ENCODE measurements at regions not wholly inside any gene's neighbourhood (a gene's known extent, or its start where the extent isn't known, plus 50 kb on each side); places are given as distances from the start of the nearest gene placed in this dataset.

DNA sequence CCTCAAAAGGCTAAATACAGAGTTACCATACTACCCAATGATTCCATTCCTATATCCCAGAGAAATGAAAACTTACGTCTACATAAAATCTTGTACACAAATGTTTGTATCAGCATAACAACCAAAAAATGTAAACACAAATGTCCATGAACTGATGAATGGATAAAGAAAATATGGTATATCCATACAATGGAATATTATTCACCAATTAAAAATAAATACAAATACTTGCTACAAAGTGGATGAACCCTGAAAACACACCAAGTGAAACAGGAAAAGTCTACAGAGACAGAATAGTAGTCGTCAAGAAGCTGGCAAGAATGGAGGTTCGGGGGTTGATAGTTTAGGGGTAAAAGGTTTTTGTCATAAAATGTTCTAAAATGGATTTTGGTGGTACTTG lies 54.0 kb upstream of the ANKRD28 start:
- in situ Hi-C loops (cut with HindIII; ENCODE audit: low pct_ligation_motif_present, low sequenced_read_pairs), result no loop called here
- Histone ChIP-seq H3K27me3 (replicated peaks) (no peaks in the 10 kb centered on the region), H3K4me3 (ENCODE audit: low read depth, low read length) (no peak overlapping the region), H3K27ac (no peak overlapping the region), H3K36me3 (replicated peaks) (no peaks in the 10 kb centered on the region)
- TF ChIP-seq, protein P1, sequence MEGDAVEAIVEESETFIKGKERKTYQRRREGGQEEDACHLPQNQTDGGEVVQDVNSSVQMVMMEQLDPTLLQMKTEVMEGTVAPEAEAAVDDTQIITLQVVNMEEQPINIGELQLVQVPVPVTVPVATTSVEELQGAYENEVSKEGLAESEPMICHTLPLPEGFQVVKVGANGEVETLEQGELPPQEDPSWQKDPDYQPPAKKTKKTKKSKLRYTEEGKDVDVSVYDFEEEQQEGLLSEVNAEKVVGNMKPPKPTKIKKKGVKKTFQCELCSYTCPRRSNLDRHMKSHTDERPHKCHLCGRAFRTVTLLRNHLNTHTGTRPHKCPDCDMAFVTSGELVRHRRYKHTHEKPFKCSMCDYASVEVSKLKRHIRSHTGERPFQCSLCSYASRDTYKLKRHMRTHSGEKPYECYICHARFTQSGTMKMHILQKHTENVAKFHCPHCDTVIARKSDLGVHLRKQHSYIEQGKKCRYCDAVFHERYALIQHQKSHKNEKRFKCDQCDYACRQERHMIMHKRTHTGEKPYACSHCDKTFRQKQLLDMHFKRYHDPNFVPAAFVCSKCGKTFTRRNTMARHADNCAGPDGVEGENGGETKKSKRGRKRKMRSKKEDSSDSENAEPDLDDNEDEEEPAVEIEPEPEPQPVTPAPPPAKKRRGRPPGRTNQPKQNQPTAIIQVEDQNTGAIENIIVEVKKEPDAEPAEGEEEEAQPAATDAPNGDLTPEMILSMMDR (IDR thresholded peaks at IDR 0.05; ENCODE audit: low read depth, low read length, missing control alignments), result no peak
- DNase-seq, result no peak

DNA sequence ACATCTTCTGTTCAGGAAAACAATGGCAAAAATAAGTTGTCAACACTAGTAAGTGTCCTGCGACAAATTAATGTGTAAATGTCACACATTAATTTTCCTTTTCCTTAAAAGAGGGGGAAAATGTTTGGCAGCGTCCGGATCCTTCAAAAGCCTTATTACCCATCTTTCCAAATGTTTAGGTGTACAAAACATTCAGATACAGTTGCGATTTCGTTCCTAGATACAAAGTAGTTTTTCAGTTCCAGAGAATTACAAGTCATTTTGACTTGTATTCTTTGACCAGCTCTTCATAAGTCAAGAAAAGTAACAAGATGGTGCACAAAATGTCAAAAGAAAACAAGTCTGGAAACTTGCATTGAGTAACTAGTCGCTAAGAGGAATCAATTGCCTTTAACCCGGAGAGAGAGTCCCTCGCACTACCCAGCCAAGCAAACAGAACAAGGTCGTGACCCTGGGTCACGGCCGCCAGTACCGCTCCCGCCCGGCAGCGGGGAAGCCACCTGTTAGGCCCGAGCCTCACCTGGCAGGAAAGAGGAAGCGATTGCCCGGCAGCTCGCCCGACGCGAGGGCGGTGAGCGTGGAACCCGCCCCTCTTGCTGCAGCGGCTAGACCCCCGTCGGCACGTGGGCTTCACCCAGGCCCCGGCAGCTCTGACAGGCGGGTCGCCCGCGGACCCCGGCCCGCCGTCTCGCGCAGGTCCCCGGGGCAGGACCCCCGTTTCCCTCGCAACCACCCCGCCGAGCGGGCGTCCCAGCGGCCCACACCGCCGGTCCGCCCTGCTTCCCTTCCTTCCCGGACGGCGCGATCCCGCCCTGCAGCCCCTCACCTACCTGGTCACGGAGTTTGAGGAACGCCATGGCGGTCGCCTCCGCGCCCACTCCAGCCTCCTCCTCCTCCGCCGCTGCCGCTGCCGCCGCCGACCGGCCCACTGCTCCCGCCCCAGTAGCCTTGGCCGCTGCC lies 61.0 kb upstream of the ANKRD28 start:
- no peak for DNase-seq
- H3K27me3 ChIP-seq (replicated peaks), result no peaks in the 10 kb centered on the region
- in situ Hi-C loops (cut with HindIII; ENCODE audit: low pct_ligation_motif_present, low sequenced_read_pairs), result no loop called here

DNA sequence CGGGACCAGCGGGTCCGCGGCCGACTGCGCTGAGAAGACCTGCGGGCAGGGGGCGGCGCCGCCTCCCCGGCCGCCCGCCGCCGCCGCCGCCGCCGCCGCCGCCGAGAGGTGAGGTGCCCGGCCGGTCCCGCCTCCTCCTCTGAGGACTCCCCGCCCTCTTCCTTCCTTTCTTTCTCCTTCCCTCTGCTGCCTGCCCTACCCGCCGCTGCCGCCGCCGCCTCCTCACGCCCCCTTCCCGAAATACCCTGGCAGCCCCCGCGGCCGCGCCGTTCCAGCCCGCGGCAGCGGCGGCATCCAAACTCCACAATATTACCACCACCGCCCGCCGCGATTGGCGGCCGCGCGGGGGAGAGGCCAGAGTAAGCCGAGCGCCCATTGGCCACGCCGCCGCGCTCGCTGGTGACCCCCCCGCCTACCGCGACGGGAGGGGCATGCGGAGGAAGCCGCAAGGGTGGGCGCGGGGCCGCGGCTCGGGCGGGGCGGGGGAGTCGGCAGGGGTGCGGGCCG lies 61.8 kb upstream of the ANKRD28 start:
- no peaks in the 10 kb centered on the region for H3K27me3 ChIP-seq (replicated peaks)
- in situ Hi-C loops (cut with HindIII; ENCODE audit: low pct_ligation_motif_present, low sequenced_read_pairs), result no loop called here
- peak overlapping the region; percentile 37 for H3K27ac ChIP-seq

More for the DNA sequence above, 61.0 kb upstream of the ANKRD28 start:
- H3K27ac ChIP-seq, result no peak overlapping the region
- H3K4me3 ChIP-seq (ENCODE audit: low read depth, low read length), result peak overlapping the region; percentile 86
- TF ChIP-seq, protein P1 (IDR thresholded peaks at IDR 0.05; ENCODE audit: low read depth, low read length, missing control alignments), result peak; percentile 9
- no peaks in the 10 kb centered on the region for H3K36me3 ChIP-seq (replicated peaks)

DNA sequence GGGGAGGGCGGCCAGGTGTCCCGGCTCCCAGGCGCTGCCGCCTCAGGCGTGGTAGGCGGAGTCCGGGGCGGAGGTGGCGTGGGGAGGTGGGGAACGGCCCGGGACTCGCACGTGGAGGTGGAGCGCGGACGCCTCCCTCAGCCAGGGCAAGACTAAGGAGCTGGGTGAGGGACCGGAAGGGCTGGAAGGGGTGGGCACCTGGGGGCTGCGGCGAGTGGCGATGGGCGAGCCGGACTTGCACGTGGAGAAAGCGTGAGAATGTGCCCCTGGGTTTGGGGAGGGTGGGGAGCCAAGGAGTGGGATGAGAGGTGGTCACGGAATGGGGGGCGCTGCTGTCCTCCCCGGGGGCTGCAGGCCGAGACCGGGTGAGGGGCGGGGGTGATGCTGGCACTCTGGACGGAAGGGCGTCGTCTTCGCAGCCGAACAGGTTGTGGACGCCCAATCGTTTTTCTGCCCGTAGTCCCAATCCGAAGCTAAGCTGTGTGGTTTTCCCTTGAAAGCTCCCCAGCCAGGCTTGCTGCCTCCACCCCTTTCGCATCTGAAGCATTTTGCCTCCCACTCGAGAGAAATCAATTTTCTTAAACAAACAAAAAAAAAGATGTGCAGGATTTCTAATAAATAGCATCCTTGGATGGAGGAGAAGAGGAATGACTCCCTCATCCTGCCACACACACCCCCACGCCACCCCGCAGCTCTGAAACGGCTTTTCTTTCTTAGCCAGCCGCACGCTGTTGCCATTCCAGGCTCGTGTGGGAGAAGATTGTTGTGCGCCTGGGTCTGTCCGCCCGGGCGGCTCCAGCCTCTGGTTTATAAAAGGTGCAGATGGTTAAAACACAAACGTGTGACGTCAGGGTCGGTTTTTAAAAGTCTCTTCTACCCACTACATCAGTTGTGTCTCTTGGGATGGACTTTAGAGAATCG lies 62.5 kb upstream of the ANKRD28 start:
- peak overlapping the region; percentile 37 for H3K27ac ChIP-seq
- DNase-seq, result peak; percentile 25

More for the DNA sequence above, 61.8 kb upstream of the ANKRD28 start:
- H3K36me3 ChIP-seq (replicated peaks), result no peaks in the 10 kb centered on the region
- peak overlapping the region; percentile 86 for H3K4me3 ChIP-seq (ENCODE audit: low read depth, low read length)
- peak; percentile 58 for DNase-seq
- TF ChIP-seq, protein P1 (IDR thresholded peaks at IDR 0.05; ENCODE audit: low read depth, low read length, missing control alignments), result no peak

DNA sequence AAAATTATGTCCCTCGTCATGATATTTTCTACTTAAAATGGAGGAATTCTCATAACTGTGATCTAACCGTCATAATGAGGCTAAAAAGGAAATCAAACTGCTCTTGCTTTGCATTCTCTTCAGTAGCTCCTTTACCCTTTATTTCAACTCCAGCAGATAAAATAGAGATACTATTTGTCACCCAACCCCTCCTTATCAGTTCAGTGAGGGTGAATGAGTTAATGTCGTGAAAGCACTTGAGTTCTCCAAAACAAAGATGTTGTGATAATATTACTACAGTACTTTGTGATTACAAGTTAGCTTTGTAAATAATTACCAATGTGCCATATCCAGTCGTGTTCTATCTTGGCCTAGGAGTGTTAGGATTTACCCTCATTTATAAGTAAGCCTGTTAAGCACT lies 63.4 kb upstream of the ANKRD28 start:
- H3K4me3 ChIP-seq (ENCODE audit: low read depth, low read length), result no peak overlapping the region
- H3K36me3 ChIP-seq (replicated peaks), result no peaks in the 10 kb centered on the region
- TF ChIP-seq, protein P1 (IDR thresholded peaks at IDR 0.05; ENCODE audit: low read depth, low read length, missing control alignments), result no peak
- in situ Hi-C loops (cut with HindIII; ENCODE audit: low pct_ligation_motif_present, low sequenced_read_pairs), result no loop called here
- H3K27me3 ChIP-seq (replicated peaks), result no peaks in the 10 kb centered on the region
- H3K27ac ChIP-seq, result no peak overlapping the region
- DNase-seq, result no peak

More for the DNA sequence above, 62.5 kb upstream of the ANKRD28 start:
- Histone ChIP-seq H3K36me3 (replicated peaks) (no peaks in the 10 kb centered on the region), H3K4me3 (ENCODE audit: low read depth, low read length) (peak overlapping the region; percentile 86), H3K27me3 (replicated peaks) (no peaks in the 10 kb centered on the region)
- TF ChIP-seq, protein P1 (IDR thresholded peaks at IDR 0.05; ENCODE audit: low read depth, low read length, missing control alignments), result peak; percentile 1
- in situ Hi-C loops (cut with HindIII; ENCODE audit: low pct_ligation_motif_present, low sequenced_read_pairs), result no loop called here
